Activated CD4-positive, alpha-beta T cell treated with anti-CD3 and anti-CD28 coated beads, Interleukin-2, Interleukin-6, amounts not matched to agents 100 ng/mL and 50 ng/mL, durations not matched to agents 16 hours and 8 hours (primary cell): ENCODE measurements at regions not wholly inside any gene's neighbourhood (a gene's known extent, or its start where the extent isn't known, plus 50 kb on each side); places are given as distances from the start of the nearest gene placed in this dataset.

Experiments
- DNase-seq: peaks from one replicate; pipeline ENCODE4 v3.0.0-alpha.2; 2020

DNA sequence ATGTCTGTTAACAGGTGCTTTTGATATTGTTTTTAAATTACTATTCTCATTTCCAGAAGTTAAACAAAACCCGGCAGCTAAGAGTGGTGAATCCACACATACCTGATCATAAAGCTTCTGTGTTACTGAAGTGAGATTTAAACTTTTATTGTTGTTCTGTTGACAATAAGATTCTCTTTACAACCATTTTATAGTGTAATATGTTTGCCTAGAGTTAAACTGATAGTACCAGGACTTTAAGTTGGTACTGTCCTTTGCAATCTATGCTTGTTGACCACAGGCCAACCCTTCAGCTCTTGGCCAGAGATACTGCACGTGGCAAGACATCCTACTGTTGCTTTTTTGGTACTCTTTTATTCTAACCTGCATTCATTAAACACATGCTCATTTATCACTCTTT, 806.2 kb downstream of the MTRR start:
- no peak for DNase-seq

DNA sequence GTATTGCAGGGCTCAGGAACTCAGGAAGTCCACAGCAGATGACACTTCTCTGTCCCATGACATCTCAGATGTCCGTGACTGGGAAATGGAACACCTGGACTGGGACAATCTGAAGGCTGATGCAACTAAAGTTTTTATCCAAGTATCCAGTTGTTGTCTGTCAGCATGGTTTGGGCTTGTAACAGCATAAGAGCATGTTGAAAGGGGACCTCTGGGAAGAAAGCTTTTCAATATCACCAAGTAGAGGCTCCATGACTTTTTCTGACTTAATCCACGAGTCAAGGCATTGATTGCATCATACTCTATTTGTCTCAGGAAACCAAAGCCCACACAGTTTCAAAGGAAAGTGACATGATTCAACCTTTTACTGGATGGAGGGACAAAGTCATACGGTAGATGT, 807.7 kb downstream of the MTRR start:
- no peak for DNase-seq

DNA sequence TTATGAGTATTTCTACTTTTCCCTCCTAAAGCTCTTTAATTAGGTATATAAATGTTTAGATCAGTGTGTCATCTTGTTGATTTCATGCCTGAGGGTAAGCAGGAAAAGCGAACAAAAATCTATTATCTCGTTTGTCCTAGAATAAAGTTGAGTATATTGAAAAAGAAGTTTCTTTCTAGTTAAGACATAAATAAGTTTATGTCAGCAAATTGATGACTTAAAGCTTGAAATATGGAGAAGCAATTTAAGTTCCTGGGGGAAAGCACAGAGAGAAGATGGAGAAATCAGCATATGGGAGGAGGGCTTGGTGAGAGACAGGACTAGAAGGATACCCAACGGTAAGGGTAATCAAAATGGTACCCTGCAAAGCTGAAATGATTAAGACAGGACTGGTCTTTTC, 813.4 kb downstream of the MTRR start:
- DNase-seq, result no peak

DNA sequence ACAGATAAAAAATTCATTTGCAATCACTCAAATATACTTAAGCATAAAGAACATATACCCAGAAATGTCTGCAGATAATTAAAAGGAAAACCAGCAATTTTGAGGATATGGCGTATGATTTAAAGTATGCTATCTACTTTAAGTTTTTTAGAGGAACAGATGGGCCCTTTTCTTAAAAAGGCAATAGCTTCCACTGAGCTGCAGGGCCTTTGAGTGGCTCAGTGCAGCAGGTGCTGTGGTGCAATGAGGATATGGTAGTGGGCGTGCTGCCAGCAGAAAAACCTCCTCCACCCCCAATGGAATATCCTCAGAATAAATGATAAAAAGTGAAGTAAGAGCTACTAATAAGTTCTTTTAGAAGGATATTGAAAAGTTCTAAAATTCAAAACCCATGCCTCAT, 814.5 kb downstream of the MTRR start:
- no peak for DNase-seq

DNA sequence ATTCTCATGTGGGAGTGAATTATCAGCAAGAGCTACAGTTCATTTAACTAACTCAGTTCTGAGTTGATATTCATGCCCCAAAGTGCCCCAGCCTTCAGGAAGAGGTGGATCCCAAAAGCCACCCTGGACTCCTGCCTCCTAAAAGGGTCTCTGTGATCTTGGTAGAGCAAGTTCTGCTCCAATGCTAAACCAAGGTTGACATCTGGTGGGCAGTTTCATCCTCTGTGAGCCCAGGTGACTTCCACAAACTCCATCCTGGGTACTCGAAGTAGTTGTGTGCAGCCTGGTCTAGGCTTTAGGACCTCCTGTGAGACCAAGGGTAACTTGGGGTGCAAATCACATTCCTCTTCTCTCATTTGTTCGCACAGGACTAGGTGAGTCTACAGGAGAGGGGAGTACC, 816.8 kb downstream of the MTRR start:
- DNase-seq, result no peak

DNA sequence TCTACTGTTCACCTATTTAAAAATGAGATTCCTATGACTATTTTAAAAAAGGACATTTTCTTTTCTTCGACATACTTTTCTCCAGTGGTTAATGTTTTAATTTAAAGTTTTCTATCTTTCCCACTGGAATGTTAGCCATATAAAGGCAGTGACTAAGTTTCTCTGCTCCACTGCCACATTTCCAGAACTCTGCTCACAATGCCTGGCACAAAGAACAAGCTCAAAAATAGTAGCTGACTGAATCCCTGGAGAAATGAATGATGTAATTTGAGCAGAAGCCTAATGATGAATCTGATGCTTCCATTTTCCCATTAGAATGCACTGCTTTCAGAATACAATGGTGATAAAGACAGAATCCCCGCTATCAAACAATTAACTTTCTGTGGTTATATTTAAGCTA, 817.8 kb downstream of the MTRR start:
- no peak for DNase-seq

DNA sequence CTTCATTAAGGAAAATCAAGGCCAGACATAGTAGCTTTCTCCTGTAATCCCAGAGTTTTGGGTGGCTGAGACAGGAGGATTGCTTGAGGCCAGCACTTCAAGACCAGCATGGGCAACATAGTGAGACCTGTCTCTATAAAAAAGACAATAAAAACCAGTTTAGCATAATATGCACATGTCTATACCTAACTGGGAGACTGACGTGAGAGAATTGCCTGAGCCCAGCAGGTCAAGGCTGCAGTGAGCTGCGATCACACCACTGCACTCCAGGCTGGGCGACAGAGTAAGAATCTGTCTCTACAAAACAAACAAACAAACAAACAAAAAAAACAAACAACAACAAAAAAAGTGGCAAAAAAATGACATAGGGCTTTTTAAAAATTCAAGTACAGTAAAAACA, 820.8 kb downstream of the MTRR start:
- DNase-seq, result no peak

DNA sequence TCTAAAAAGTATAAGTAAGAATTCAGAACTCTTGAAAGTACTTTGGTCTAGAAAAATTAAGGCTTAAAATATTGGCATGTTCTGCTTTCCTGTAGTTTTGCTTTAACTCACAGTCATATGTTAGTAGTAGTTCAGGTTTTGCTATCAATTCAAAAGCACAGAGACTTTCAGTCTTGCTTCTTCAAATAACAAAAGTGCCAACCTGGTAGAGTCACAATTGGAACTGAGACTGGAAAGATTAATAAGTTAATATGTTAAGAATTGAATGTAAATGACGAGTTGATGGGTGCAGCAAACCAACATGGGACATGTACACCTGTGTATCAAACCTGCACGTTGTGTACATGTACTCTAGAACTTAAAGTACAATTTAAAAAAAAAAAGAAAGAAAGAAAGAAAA, 822.3 kb downstream of the MTRR start:
- no peak for DNase-seq

DNA sequence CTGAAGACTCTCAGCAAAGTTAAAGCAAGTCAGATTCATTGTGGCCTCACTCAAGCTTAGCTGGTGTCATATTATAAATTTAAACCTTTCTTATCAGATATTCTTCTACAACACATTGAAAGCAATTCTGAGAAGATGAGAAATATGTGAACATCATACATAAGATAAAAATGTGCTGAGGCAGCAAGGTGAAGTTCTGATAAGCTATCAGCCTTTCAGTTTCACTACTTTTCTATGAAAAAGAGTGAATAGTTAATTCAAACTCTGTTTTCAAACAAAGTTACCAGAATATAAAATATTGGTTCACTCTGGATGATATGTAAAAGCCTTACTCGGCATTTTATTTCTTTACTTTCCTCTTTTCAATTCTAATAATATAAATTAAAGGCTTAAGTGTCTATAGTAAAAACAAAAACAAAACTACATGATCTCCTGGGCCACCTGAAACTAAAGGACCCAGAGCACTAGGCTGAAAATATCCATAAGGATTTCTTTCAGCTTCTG, 824.4 kb downstream of the MTRR start:
- no peak for DNase-seq

DNA sequence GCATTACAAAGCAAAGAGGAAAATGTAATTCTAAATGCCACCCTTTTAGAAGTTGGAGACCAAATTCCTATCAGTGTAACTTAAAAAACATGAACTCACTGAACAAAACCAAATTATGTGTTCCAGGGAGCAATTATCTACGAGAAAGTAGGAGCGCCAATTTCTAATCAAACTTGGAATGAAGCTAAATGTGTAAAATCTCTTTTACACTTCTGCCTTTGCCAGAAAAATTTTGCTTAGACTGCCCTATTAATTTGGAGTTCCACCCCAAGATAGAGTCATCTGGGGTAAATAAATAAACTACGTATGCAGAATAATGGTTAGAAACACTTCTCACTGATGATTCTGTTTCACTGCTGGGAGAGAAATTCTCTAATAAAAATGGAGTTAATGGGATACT, 825.6 kb downstream of the MTRR start:
- no peak for DNase-seq

DNA sequence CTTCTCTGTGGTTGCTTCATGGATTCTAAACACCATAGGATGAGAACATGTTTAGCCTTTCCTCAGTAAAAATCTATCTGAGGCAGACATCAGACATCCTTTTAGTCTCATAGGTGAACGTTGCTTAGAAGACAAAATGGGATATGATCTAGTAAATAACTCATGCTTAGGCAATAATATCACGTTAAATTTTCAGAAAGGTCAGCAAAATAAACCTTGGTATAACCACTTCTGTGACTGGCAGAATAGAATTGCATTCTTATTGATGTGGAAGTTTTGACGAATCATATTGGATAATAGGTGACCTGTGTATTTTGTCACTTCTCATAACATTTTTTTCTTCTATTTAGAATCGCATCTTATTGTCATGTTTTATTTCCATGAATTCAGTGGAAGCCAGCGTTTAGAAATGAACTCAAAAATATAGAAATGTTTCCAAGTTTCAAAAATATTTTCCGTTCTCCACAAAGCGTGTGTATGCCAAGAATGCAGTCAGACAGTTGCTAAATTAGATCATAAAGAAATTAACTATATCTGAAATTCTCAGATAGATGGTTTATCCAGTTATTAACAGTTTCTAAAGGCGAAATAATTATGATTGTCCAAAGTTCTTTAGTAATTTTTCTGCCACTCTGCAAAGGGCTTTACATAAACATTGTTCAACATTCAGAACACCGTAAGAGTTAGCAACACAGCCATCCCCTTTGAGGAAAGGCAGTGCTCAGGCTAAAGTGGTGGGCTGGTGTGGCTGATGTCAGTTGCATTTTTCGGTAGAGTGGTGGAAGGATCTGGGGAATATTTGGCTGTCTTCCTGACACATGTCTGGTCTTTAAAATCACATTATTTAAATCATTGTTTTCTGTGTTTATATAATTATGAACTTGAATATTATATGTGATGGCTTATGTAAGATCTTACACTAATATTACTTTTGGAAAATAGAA, 827.2 kb downstream of the MTRR start:
- DNase-seq, result no peak

DNA sequence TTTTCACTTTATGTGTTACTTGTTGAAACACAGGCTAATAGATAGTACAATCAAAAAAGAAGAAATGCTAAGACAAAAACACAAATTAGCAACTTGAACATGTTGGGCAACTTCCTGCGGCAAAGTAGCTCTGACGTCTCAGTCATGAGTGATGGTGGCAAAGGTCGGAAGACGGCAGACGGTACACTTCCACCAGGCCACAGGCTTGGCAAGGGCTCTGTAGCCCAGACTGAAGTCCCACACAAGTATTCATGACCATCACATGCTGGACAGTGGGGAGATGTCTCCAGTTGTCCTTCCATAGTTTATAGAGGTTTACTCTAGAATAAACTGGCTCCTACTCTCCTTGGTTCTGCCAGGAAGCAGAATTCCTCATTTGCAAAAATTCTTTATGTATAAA, 831.3 kb downstream of the MTRR start:
- DNase-seq, result no peak

DNA sequence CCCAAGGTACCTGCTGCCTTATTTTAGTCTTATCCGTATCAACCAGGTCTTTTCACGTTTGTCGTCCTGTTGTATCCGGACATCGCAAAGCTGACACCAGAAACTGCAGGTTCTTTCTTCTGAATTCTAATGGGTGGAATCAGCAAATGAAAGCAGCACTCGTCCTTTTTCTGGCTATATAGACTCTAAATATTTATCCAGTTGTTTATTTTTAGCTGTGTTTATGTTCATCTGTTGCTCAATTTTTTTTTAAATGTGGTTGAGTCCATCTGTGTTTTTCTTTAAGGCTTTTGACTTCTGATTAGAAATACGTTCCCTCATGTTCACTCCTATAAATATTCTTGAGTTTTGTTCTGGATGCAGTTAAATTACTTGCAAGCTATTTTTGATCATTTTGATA, 831.7 kb downstream of the MTRR start:
- DNase-seq, result no peak

DNA sequence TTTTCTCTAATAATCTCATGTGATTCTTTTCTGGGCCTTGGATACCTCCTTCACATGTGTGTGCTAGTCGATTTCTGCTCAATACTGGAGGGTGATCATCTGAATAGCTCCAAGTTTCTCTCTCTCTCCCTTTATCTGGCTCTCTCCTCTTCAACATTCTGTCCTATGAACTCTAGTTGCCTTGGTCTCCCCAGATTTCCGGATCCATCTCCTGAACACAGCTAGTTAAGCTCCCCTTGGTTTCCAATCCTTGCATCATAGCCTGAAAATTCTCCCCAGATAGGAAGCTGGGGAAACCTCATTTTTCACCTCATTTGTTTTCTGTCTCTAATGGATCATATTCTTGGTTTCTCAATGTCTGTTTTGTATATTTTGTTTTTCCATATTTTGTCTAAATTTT, 832.3 kb downstream of the MTRR start:
- DNase-seq, result no peak

DNA sequence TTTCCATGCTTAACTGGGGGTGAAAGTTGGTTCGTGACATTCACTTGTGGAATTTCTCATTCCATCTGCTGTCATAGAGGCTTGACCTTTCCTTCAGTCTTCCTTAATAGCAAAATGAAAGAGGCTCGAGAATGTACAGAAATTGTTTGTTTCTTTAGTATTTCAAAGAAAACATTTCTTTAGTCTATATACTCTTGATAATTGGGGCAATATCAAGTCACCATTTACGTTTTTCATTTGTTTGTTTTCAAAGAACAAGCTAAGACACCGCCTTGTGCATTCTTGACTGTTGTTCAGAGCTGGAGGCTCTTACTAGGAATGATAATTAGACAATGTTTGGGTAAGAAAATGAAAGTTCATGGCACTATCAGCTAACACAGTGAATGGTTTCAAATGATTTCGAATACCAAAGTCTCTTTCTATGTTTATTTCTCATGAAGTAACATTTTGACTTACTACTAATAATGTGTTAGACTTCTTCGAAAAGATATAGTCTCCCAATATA, 835.4 kb downstream of the SEMA5A start:
- no peak for DNase-seq

DNA sequence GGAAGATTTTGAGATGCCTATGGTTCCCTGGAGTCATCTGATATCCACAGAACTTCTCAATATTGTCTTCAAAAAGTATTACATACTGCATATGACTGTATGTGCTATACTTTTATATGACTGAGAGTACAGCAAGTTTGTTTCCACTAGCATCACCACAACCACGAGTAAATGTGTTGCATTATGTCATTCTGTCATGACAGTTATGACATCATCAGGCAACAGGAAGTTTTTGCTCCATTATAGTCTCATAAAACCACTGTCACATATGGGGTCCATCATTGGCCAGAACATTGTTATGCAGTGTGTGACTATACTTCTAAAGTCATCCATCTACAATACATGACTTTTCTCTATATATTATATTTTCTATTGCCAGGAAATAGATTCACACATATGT, 831.7 kb downstream of the SEMA5A start:
- no peak for DNase-seq

DNA sequence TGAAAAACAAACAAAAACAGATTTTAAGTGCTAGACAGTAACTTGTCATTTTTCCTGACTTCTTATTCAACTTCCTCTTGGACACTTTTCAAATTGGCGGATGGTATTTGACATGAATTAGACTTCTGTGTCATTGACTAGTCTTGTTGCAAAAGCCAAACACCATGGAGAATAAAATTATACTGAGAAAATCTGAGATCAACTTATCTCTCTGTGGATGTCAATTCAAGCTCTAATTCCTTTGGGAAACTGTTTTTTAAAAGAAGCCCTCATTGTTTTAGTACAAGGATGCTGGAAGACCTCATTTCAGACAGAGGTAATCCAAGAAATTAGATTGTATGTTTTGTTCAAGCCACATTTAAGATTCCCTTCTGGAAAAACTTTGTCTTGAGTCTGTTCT, 831.0 kb downstream of the SEMA5A start:
- DNase-seq, result no peak

DNA sequence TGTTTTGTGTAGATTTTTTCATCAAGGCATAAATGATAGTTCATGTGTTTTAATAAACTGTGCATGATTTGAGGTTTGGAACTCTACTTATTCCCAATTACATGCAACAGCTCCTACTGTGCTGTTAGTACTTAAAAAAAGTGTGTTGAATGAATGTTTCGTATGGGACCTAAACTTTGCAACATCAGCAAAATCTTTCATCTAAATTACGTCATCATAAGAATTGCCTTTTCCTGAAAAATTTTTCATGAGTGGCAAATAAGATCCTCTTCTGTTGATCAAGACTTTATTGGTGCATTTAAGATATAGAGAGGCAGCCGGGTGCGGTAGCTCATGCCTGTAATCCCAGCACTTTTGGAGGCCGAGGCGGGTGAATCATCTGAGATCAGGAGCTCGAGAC, 826.1 kb downstream of the SEMA5A start:
- DNase-seq, result no peak

DNA sequence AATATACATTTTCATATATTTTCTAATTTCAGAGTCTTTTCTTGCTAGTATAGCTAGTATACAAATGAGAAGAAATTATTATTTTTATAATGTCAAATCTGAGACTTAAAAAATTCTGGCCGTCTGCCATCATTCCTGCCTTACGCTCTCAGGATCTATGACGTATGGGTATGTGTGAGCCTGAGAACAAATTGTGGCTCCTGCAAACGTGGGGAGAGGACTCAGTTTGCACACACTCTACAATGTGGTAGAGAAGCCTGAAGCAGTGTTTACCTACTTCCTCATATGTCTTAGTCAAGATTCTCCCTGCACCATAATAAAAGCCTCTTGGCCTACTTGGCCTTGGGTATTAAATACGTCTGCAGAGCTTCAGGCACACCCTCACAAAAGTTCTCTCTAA, 825.4 kb downstream of the SEMA5A start:
- no peak for DNase-seq

DNA sequence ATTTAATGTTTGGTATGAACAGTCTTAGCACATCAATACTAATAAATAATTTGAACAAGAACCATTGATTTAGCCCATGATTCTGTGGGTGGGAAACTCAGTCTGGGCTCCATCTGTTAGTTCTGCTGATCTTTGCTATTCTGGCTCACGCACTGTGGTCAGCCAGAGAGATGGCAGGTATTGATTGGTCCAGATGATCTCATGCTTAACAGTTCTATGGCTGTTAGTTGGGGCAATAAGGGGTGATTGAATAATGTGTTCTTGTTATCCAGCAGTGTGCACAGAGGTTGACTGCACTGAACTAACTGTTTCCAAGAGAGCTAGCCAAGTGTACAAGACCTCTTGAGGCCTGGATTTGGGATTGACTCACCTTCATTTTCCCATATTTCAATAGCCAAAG, 824.3 kb downstream of the SEMA5A start:
- DNase-seq, result no peak

DNA sequence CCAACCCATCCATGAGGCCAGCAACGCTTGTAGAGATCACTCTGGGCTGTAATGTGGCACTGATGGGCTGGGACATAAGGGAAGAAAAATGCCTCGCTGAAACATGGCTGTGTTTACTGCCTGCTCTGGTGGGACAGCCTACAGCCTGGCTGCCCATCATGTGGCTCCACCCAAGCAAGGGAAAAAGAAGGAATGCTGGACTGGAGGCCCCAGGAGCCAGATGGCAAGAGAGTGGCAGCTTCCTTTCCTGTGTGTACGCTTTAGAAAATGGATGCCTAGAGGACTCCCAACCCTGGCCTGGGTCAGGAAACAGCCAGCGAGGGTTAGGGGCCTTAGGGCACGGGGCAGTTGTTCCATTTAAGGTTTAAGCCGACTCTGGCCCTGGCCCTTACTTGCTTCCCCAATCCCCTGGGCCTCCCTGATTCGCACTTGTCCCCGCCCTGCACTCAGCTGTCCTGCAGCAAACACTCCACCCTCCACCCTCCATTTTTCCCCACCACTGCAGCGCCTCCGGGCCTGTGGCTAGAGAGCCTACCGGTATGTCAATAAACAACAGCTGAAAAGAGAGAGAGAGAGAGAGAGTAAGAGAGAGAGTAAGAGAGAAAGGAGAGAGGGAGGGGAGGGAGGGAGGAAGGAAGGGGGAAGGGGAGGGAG, 819.4 kb downstream of the SEMA5A start:
- no peak for DNase-seq

DNA sequence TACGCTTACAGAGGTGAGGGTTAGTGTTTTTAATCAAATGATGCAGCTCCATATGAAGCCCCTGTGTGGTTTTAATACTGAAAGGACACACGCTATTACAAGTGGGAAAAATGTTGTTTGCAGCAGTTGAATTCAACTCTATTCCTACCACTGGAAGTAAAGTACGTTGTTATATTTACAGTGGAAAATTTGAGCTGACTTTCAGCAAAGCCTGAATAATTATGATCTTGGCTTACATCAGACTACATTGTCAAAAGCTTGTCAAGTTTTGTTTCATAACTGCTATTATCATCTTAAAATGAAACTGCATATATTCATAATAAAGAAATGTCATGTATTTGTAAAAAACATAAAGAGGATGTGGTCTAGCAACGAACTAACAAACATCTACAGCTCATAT, 818.5 kb downstream of the SEMA5A start:
- no peak for DNase-seq

DNA sequence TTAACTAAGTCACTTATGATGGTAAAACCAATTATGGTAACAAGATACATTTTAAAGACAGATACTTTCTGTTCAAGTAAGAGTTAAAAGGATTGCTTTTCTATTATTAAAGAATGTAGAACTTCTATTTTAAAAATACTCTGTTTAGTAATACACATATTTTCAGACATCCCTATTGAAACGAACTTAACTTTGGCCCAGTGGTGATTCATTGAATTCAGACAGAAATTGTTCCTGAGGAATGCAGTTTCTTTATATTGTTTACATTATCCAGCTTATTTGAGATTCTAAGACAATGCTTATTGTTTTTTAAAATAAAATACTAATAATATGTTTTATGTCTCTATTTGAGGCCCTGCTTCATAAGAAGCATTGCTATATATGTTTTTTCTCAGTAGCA, 816.4 kb downstream of the SEMA5A start:
- no peak for DNase-seq

DNA sequence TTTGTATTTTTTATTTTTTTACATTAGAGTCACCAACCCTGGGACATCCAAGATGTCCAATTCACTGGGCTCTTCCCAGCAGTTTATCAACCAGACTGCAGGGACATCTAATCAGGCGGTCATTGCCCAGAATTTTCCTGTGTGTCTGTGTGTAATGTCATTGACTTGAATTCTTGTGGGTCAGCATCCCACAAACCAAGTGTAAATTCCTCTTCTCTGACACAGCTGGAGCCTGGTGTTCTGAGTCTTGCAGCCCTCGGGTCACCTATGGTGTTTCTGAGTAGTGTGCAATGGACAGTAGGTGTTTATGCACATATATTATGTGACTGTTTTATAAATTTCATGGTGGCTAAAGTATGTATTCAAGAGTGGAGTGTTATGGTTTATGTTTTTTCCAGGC, 815.7 kb downstream of the SEMA5A start:
- no peak for DNase-seq
